ENCODE measurements at regions not wholly inside any gene's neighbourhood (a gene's known extent, or its start where the extent isn't known, plus 50 kb on each side); places are given as distances from the start of the nearest gene placed in this dataset.

- H3K27ac ChIP-seq (replicated peaks; ENCODE audit: low read length), result peak overlapping the region; percentile 70
- WGBS, 2 donors (ENCODE audit: extremely low coverage in 2 of 2, insufficient read length in 2 of 2, insufficient replicate concordance in 1 of 2), result no CpG with 5 or more reads among the region's 4 CpGs
- H2BK15ac ChIP-seq (ENCODE audit: low read length), result no peak overlapping the region
- H3K14ac ChIP-seq (ENCODE audit: low read length), result no peak overlapping the region
- peaks cover 0 to 5% of the 10 kb centered on the region in 2 donors for H3K9me3 ChIP-seq (replicated peaks in 1 of 2; ENCODE audit: control insufficient read depth in 2 of 2, insufficient read depth in 1 of 2, low read depth in 1 of 2, low read length in 2 of 2)
- H3K18ac ChIP-seq (ENCODE audit: low read length), result no peak overlapping the region
- peak; percentile 84 for DNase-seq (ENCODE audit: low spot score)
- H4K91ac ChIP-seq (ENCODE audit: low read depth, low read length, poor library complexity), result no peak overlapping the region
- H2BK12ac ChIP-seq (ENCODE audit: low read length), result no peak overlapping the region
- H3K4me3 ChIP-seq (ENCODE audit: low read length in 2 of 2), result peak overlapping the region in 1 of 2 donors; percentile 27
- H3K4me1 ChIP-seq (ENCODE audit: control insufficient read depth in 2 of 2, insufficient read depth in 1 of 2, low read depth in 1 of 2, low read length in 2 of 2), result peaks cover 8 to 64% of the 10 kb centered on the region in 2 donors
- no peaks in the 10 kb centered on the region for H3K27me3 ChIP-seq (ENCODE audit: control insufficient read depth in 3 of 3, insufficient read depth in 3 of 3, low read depth in 1 of 3, low read length in 3 of 3)
- no peak overlapping the region for H2AFZ ChIP-seq (ENCODE audit: low read length)
- H3K4me2 ChIP-seq (ENCODE audit: insufficient read depth, low read length, poor library complexity, severe bottlenecking), result peak overlapping the region; percentile 12
- H3K79me1 ChIP-seq (ENCODE audit: low read depth, low read length), result no peaks in the 10 kb centered on the region
- H2AK5ac ChIP-seq (ENCODE audit: low read depth, low read length), result no peak overlapping the region
- H3K36me3 ChIP-seq (replicated peaks in 1 of 2; ENCODE audit: control insufficient read depth in 2 of 2, insufficient read depth in 2 of 2, low read length in 2 of 2), result no peaks in the 10 kb centered on the region
- H4K8ac ChIP-seq (ENCODE audit: low read depth, low read length), result no peak overlapping the region
- no peak overlapping the region for H2BK120ac ChIP-seq (ENCODE audit: low read depth, low read length)
- no peak overlapping the region for H2BK5ac ChIP-seq (ENCODE audit: low read length)
- no peak overlapping the region for H3K4ac ChIP-seq (ENCODE audit: low read length)
- no peak overlapping the region for H3K23ac ChIP-seq (ENCODE audit: low read depth, low read length, poor library complexity)
- H3K9ac ChIP-seq (ENCODE audit: low read depth, low read length, poor library complexity), result no peak overlapping the region
Measured at GRCh38 chr7:13017333-13017857, 330.0 kb downstream of the ARL4A start.

- no peak for DNase-seq (ENCODE audit: low spot score)
- Histone ChIP-seq H3K9ac (ENCODE audit: low read depth, low read length, poor library complexity) (no peak overlapping the region), H3K36me3 (replicated peaks in 1 of 2; ENCODE audit: control insufficient read depth in 2 of 2, insufficient read depth in 2 of 2, low read length in 2 of 2) (no peaks in the 10 kb centered on the region), H3K4ac (ENCODE audit: low read length) (no peak overlapping the region), H3K23ac (ENCODE audit: low read depth, low read length, poor library complexity) (no peak overlapping the region), H3K79me1 (ENCODE audit: low read depth, low read length) (no peaks in the 10 kb centered on the region), H3K18ac (ENCODE audit: low read length) (no peak overlapping the region), H2AK5ac (ENCODE audit: low read depth, low read length) (no peak overlapping the region), H3K14ac (ENCODE audit: low read length) (no peak overlapping the region), H3K4me3 (ENCODE audit: low read length in 2 of 2) (peak overlapping the region in 1 of 2 donors; percentile 10), H2BK15ac (ENCODE audit: low read length) (no peak overlapping the region), H3K27ac (replicated peaks; ENCODE audit: low read length) (peak overlapping the region; percentile 70), H2BK120ac (ENCODE audit: low read depth, low read length) (no peak overlapping the region), H4K91ac (ENCODE audit: low read depth, low read length, poor library complexity) (no peak overlapping the region), H3K9me3 (replicated peaks in 1 of 2; ENCODE audit: control insufficient read depth in 2 of 2, insufficient read depth in 1 of 2, low read depth in 1 of 2, low read length in 2 of 2) (no peaks in the 10 kb centered on the region), H4K8ac (ENCODE audit: low read depth, low read length) (no peak overlapping the region), H3K4me1 (ENCODE audit: control insufficient read depth in 2 of 2, insufficient read depth in 1 of 2, low read depth in 1 of 2, low read length in 2 of 2) (peaks cover 8 to 69% of the 10 kb centered on the region in 2 donors), H3K27me3 (ENCODE audit: control insufficient read depth in 3 of 3, insufficient read depth in 3 of 3, low read depth in 1 of 3, low read length in 3 of 3) (no peaks in the 10 kb centered on the region), H2AFZ (ENCODE audit: low read length) (no peak overlapping the region), H2BK12ac (ENCODE audit: low read length) (no peak overlapping the region), H3K4me2 (ENCODE audit: insufficient read depth, low read length, poor library complexity, severe bottlenecking) (peak overlapping the region; percentile 12), H2BK5ac (ENCODE audit: low read length) (no peak overlapping the region)
Measured at GRCh38 chr7:13017881-13018280, 330.4 kb downstream of the ARL4A start.

- Histone ChIP-seq H2AK5ac (ENCODE audit: low read depth, low read length) (no peak overlapping the region), H3K36me3 (replicated peaks in 1 of 2; ENCODE audit: control insufficient read depth in 2 of 2, insufficient read depth in 2 of 2, low read length in 2 of 2) (no peaks in the 10 kb centered on the region), H3K4me3 (ENCODE audit: low read length in 2 of 2) (peak overlapping the region in 1 of 2 donors; percentile 20), H3K4me1 (ENCODE audit: control insufficient read depth in 2 of 2, insufficient read depth in 1 of 2, low read depth in 1 of 2, low read length in 2 of 2) (peaks cover 2 to 56% of the 10 kb centered on the region in 2 donors), H4K91ac (ENCODE audit: low read depth, low read length, poor library complexity) (no peak overlapping the region), H3K27me3 (ENCODE audit: control insufficient read depth in 3 of 3, insufficient read depth in 3 of 3, low read depth in 1 of 3, low read length in 3 of 3) (no peaks in the 10 kb centered on the region), H2AFZ (ENCODE audit: low read length) (no peak overlapping the region), H3K4ac (ENCODE audit: low read length) (no peak overlapping the region), H2BK15ac (ENCODE audit: low read length) (no peak overlapping the region), H3K9ac (ENCODE audit: low read depth, low read length, poor library complexity) (no peak overlapping the region), H2BK5ac (ENCODE audit: low read length) (no peak overlapping the region), H3K23ac (ENCODE audit: low read depth, low read length, poor library complexity) (no peak overlapping the region), H3K79me1 (ENCODE audit: low read depth, low read length) (no peaks in the 10 kb centered on the region), H3K27ac (replicated peaks; ENCODE audit: low read length) (no peak overlapping the region), H3K14ac (ENCODE audit: low read length) (no peak overlapping the region), H3K4me2 (ENCODE audit: insufficient read depth, low read length, poor library complexity, severe bottlenecking) (no peak overlapping the region), H3K18ac (ENCODE audit: low read length) (no peak overlapping the region), H3K9me3 (replicated peaks in 1 of 2; ENCODE audit: control insufficient read depth in 2 of 2, insufficient read depth in 1 of 2, low read depth in 1 of 2, low read length in 2 of 2) (peaks cover 0 to 3% of the 10 kb centered on the region in 2 donors), H4K8ac (ENCODE audit: low read depth, low read length) (no peak overlapping the region), H2BK120ac (ENCODE audit: low read depth, low read length) (no peak overlapping the region), H2BK12ac (ENCODE audit: low read length) (no peak overlapping the region)
- WGBS, 2 donors (ENCODE audit: extremely low coverage in 2 of 2, insufficient read length in 2 of 2, insufficient replicate concordance in 1 of 2), result no CpG with 5 or more reads among the region's 6 CpGs
- no peak for DNase-seq (ENCODE audit: low spot score)
Measured at GRCh38 chr7:13021566-13022300, 334.3 kb downstream of the ARL4A start.

GRCh38 chr7:13024121-13024674 is 336.8 kb downstream of the ARL4A start:
- H3K4me1 ChIP-seq (ENCODE audit: control insufficient read depth in 2 of 2, insufficient read depth in 1 of 2, low read depth in 1 of 2, low read length in 2 of 2), result peaks cover 2 to 41% of the 10 kb centered on the region in 2 donors
- H3K4me3 ChIP-seq (ENCODE audit: low read length in 2 of 2), result no peak overlapping the region
- no peaks in the 10 kb centered on the region for H3K79me1 ChIP-seq (ENCODE audit: low read depth, low read length)
- no peak overlapping the region for H3K9ac ChIP-seq (ENCODE audit: low read depth, low read length, poor library complexity)
- no peak overlapping the region for H3K18ac ChIP-seq (ENCODE audit: low read length)
- no peak overlapping the region for H2AK5ac ChIP-seq (ENCODE audit: low read depth, low read length)
- no peak overlapping the region for H3K23ac ChIP-seq (ENCODE audit: low read depth, low read length, poor library complexity)
- H2BK15ac ChIP-seq (ENCODE audit: low read length), result no peak overlapping the region
- H3K14ac ChIP-seq (ENCODE audit: low read length), result no peak overlapping the region
- no peak overlapping the region for H4K8ac ChIP-seq (ENCODE audit: low read depth, low read length)
- H2AFZ ChIP-seq (ENCODE audit: low read length), result no peak overlapping the region
- peaks cover 0 to 6% of the 10 kb centered on the region in 2 donors for H3K9me3 ChIP-seq (replicated peaks in 1 of 2; ENCODE audit: control insufficient read depth in 2 of 2, insufficient read depth in 1 of 2, low read depth in 1 of 2, low read length in 2 of 2)
- no peak overlapping the region for H4K91ac ChIP-seq (ENCODE audit: low read depth, low read length, poor library complexity)
- DNase-seq (ENCODE audit: low spot score), result no peak
- H2BK120ac ChIP-seq (ENCODE audit: low read depth, low read length), result no peak overlapping the region
- no peak overlapping the region for H2BK12ac ChIP-seq (ENCODE audit: low read length)
- H3K4me2 ChIP-seq (ENCODE audit: insufficient read depth, low read length, poor library complexity, severe bottlenecking), result no peak overlapping the region
- no peak overlapping the region for H2BK5ac ChIP-seq (ENCODE audit: low read length)
- no CpG with 5 or more reads among the region's 1 CpG for WGBS, 2 donors (ENCODE audit: extremely low coverage in 2 of 2, insufficient read length in 2 of 2, insufficient replicate concordance in 1 of 2)
- H3K36me3 ChIP-seq (replicated peaks in 1 of 2; ENCODE audit: control insufficient read depth in 2 of 2, insufficient read depth in 2 of 2, low read length in 2 of 2), result no peaks in the 10 kb centered on the region
- H3K27ac ChIP-seq (replicated peaks; ENCODE audit: low read length), result no peak overlapping the region
- H3K27me3 ChIP-seq (ENCODE audit: control insufficient read depth in 3 of 3, insufficient read depth in 3 of 3, low read depth in 1 of 3, low read length in 3 of 3), result no peaks in the 10 kb centered on the region
- H3K4ac ChIP-seq (ENCODE audit: low read length), result no peak overlapping the region

Data from neuronal stem cell (in vitro differentiated cells).